ENCODE measurements at regions not wholly inside any gene's neighbourhood (a gene's known extent, or its start where the extent isn't known, plus 50 kb on each side); places are given as distances from the start of the nearest gene placed in this dataset.

DNA sequence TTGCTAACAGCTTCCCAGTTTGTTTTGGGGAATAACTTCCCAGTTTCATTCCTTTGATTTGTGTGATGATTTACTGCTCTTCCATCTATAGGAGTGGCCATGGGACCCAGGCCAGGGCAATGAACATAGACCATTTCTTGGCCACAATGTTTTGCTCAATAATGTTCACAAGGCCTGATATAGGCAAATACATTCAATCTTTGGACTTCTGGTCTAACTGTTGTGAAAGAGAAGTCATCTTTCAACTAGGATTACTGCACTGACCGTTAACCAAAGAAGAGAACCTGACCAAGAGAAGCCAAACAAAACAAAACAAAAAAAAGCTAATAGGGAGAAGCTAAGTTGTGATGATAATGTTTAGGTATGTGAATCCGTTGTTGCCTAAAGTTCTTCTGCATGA lies 221.8 kb upstream of the SUCLG2 start:
- DNase-seq = no peak

DNA sequence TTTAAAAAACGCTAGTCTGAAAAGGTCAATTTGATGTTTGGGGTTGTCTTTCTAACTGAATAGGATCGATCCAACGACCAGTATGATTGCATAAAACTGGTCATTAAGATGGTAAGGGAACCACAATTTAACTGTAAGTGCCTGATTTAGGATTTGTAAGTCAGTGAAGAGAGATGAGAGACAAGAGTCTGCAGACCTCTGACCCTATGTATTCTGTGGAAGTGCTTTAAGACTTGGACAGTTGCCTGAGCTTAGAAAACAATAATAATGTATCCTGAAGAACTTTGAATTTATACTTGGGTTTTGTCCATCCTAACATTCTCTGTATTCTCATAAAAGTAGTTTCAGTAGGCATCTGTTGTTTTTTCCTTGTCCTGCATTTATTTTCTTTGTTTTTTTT lies 221.4 kb upstream of the SUCLG2 start:
- no peak for DNase-seq

DNA sequence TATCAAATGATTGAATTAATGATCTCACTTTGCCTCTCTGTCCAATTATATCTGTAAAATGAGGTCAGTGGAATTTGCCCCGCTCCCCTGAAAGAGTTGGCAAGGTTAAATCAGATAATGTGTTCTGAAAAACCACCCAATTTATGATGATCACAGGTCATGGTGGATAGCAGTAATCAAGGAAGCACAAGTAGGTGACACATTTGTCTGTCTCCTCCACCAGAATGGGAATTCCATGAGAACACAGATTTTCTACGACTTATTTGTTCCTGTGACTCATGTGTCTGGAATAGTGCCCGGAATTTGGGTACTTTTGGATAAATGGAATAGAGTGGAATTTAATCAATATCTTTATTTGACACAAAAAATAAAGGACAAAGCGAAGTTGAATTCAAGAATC lies 220.9 kb upstream of the SUCLG2 start:
- DNase-seq = peak in 1 of 3 donors; percentile 4

DNA sequence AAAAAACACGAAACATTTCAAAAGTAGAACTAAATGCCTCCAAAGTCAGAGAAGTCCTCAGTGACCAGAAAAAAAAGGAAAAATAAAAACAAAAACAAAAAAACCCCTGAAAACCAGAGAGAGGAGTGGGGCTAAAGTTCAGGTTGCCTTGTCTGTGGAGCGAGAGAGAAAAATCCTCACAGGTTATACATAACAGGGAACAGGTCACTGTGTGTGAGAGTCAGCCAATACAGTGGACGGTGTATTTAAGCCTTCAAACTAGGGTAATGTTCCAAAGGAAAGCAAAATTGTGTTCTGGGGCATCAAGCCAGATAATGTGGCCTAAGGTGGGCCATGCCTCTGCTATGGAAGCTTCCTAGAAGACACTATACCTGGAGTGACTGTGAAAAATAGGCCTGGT lies 216.1 kb upstream of the SUCLG2 start:
- DNase-seq = no peak

DNA sequence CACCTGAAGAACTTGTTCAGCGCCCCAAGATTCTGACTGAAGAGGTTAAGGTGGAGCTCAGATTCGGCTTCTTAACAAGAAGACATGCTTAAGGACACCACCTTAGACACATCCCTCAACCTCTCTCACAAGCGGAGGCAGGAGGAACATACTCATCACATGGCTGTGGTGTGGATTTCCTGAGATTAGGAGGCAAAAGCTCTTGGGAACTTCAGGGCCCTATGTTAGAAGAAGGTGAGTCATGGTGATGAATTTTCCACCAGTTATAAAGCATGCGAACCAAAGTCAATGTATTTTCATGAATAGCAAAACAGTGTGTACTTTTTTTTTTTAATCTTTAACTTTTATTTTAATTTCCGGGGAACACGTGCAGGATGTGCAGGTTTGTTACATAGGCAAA lies 212.2 kb upstream of the SUCLG2 start:
- DNase-seq = no peak

DNA sequence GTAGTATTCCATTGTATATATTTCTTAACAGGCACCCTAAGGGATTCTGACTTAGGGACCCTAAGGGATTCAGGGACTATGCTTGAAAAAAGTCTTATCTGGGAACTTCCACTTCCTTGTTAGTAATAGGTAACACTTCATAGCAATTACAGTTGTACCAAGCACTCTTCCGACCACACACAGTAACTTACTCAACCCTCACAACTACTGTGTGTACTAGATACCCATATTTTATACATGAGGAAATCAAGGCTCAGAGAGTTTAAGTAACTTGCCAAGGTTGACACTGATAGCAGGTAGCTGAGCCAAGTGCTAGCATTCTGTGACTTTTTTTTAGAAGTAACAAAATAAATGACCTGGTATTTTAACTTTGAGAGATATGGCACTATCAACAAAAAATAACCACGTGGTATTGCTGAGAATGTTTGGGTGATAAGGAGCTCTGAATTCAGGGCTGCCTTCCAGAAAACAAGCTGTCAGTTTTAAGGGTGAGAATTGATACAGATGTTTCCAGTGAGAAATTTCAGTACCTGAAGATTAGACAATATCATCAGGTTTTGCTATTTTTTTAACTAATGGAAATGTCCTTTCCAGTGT lies 210.3 kb upstream of the SUCLG2 start:
- no peak for DNase-seq

DNA sequence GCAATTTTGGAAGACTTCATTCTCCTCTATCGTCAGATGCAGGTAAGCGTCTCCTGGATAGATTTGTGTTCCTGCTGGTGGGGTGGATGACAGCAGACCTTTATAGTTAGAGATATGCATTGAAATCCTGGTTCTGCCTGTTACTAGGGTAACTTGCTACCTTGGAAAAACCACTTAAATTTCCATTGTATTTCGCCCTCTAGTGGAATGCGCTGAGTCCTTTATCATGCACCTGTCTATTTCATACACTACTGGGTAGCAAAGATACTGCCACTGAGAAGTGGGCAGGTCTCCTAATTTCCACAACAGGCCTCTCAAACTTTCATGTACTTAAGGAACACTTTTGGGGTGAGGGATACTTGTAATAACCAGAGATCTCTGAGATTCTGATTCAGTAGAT lies 209.5 kb upstream of the SUCLG2 start:
- no peak for DNase-seq

DNA sequence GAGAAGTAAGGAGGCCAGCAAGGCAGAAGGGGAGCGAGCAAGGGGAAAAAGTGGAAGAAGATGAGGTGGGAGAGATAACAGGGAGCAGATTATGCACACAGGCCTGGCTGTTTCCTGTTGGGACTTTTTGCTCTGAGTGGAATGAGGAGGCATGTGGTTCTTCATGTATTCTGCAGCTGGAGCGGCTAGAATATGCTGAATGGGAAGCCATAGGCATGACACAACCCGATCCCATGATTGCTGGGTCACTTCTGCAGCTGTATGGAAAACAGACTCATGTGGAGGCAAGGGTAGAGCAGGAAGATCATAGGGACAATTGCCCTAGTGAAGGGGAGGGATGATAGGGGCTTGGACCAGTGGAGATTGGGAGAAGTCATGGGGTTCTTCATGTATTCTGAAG lies 206.0 kb upstream of the SUCLG2 start:
- DNase-seq = no peak

DNA sequence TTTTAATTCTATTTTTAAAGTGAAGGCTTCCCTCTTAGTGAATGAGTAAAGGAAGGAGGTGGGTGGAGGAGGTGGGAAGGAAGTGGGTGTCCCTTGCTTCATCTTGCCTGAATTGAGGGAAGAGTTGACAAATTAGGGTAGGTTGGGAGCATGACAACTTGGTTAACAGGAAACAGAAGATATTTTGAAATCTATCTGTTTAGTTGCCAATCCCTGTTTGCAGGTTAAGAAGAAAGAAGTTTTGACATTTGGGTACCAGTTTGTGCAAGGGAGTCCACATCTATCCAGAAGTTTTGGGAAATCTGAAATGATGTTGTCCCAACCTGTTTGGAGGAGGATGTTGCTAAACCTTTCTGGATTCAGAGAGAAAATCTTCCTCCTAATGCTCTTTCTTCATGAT lies 204.1 kb upstream of the SUCLG2 start:
- DNase-seq = no peak

DNA sequence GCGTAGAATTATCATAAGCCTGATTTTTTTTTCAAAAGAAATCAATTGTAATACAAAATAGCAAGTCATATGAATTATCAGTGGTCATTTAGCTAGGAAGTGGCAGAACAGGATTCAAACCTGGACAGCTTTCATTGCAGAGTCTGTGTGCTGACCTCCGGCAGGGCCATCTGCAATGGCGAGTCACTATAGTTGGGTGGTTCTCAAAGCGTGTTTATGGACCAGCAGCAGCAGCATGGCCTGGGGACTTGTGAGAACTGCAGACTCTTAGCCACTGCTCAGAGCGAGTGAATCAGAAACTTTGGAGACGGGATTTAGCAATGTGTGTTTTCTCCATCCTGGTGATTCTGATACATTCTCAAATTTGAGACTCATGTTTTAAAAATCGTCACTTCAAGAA lies 202.3 kb upstream of the SUCLG2 start:
- DNase-seq = no peak

DNA sequence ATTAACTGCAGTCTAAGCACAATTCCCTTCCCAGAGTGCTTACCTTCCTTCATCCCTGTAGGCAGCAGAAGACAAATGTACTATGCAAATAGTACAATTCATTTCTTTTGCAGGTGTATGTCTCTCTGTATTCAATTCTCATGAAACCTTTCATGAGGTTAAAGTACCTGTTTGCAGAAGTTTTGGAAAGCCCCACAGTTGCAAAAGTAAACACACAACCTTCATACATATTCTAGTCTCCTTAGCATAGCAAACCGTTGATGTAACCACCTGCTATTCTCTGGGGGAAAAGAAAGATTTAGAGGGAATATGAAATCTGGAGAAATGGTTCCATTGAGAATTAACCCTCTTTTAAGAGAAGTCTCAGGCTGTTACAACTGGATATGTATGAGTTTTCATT lies 200.3 kb upstream of the SUCLG2 start:
- no peak for DNase-seq

DNA sequence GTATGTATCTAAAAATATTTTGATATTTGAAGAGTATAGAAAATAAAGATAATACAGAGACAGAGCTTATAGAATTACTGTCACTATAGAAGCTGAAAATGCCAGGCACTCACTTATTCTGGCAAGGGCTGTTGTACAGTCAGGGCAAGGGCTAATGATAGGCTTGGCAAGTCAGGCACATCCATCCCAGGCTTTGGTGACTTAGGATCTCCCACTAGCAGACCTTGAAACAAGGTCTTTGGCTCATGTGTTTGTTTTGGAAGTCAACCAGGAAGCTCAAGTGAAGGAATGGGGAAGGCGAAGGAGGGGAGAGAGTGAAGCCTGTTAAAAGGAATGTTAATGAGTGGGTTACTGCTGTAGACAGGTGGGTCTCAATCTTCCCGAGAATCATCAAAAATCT lies 199.1 kb upstream of the SUCLG2 start:
- no peak for DNase-seq

DNA sequence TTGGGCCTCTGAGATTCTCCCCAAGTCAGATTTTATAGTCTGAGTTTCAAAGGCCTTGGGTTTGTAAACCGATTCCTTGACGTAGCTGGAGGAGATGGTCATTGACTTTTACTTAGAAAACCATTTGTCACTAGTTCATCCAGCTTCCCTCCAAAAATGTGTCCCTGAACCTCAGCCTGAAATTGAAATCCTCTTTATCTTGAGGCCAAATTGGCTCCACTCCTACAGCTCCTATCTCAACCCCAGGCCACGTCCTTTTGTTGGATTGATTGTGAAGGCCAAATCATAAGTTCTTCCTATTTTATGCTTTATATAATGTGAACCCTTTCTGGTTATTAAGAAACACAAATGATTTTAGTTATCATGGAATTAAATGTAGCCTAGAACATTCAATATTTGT lies 193.9 kb upstream of the SUCLG2 start:
- no peak for DNase-seq

DNA sequence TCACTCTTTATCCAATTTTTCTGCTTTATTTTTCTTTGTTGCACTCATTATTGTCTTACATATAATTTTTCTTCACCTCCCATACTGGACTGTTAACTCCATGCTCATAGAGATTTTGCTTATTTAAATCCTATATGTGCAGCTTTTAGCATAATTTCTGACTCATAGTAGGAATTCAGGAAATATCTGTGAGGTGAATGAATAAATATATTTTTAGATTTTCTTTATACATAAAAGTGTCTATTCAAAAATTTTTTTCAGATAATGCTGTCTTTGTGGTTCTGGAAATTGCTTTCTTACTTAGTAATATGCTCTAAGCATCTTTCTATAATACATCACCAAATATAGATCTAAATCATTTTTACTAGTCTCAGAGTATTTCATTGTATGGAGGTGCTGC lies 191.8 kb upstream of the SUCLG2 start:
- DNase-seq = peak in 1 of 3 donors; percentile 22

DNA sequence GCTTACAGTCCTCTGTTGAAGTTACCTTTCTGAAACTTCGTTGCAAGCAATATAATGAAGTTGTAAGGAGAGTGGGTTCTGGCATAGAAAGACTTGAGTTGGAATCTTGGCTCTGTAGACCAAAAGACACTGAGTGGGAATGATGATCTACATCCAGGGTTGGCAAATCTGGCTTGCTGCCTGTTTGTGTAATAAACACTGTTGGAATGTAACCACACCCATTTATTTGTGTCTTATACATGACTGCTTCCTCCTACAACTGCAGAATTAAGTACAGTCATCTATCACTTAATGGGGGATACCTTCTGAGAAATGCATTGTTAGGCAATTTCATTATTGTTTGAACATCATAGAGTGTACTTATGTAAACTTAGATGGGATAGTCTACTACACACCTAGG lies 178.4 kb upstream of the SUCLG2 start:
- DNase-seq = no peak

DNA sequence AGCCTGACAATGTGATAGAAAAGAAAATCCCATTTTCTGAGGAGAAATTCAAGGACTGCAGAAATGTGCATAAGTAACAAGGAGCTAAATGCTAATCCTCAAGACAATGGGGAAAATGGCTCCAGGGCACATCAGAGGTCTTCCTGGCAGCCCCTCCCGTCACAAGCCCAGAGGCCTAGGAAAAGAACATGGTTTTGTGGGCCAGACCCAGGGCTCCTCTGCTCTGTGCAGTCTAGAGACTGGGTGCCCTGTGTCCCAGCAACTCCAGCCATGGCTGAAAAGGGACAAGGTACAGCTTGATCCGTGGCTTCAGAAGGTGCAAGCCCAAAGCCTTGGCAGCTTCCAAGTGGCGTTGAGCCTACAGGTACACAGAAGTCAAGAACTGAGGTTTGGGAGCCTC lies 176.8 kb upstream of the SUCLG2 start:
- DNase-seq = no peak

DNA sequence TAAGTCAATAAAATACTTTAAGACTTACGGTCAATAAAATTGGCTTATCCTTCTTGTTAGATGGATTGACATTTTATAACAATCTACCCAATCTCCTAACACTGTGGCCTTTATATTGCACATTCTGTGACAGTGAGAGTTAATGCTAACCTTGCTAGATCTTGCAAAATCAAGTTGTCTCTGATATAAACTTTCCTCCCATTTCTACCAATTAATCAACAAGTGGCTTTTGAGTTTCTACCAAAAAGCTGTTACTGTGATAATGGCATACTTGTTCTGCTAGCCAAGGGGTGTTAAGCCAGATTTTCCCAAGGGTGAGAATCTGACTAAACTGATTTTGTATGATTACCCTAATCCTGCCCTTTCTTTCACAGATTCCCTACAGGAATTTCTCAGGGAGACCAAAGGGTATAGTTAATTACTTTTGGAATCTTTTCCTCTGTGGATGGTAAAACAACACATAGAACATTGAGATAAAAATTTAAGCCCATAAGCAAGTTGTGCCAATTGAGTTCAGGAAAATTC lies 174.1 kb upstream of the SUCLG2 start:
- no peak for DNase-seq

DNA sequence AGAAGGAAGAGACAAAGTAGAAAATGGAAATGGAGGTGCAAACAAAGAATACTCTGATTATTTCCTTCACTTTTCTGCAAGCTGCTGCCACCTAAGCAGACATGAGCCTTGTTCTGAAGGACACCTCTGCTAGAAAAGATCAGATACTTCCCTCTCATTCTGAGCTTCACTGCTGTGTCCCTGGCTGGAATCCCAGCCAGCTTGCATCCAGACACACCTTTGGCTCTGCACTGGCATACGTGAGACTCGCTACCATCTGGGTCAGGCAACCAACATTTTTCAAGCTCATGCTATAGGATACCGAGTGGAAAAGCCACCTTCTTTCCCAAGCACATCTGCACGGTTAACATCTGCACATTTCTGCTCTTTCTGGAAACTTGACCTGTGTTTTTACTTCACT lies 166.7 kb upstream of the SUCLG2 start:
- peak in 1 of 3 donors; percentile 12 for DNase-seq

DNA sequence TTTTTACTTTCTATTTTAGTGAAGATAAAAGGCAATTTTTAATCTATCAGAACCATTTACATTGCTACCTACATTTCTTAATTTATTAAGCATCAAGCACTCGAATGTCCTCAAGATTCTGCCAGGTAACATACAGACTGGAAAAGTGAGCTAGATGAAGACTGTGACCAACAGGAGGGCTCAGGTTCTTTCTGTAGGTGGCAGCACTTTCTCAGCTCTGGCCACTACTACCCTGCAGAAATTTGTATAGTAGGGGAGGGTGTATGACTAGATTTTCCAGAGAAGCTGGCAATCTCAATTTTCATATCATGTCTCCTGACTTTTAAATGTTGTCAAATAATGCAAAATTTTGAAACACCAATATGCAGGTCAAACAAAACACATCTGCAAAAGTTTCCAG lies 165.0 kb upstream of the SUCLG2 start:
- DNase-seq = no peak

DNA sequence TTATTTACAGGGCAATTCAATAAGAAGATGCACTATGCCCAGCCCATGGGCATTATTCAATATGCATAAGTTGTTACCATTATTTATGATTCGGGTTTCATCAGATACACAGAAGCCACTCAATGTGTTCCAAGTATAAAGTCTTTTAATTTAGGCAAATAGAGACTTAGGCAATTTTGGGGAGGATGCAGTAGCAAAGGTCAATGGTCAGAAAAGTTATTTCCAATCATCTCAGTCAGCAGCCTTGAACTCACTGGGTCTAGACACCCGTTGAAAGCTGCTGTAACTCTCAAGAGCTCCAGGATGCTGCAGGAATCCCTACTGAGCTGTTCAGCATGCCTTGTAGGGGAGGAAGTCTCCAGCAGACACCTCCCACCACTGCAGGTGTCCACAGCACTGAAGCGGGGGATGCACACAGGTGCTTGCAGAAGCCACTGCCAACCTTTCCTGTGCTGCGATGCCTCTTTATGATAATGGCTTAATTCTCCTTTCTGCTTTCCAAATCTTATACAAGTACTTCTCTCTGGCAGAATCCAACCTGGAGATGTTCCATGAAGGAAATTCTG lies 155.0 kb upstream of the SUCLG2 start:
- no peak for DNase-seq

DNA sequence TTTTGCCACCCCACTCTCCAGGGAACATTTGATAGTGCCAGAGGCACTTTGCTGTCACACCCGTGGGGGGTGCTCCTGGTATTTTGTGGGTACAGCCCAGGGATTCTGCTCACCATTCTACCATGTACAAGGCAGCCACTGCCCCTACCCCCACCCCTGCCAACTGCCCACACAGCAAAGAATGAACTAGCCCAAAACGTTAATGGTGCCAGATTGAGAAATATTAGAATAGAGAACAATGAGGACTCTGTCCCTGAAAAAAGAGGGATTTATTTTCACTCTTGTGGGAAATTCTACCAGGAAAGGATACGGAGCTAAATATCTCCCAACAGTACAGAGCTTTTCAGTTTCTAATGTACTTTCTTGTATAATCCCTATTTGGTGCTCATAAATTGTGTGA lies 154.5 kb upstream of the SUCLG2 start:
- no peak for DNase-seq

DNA sequence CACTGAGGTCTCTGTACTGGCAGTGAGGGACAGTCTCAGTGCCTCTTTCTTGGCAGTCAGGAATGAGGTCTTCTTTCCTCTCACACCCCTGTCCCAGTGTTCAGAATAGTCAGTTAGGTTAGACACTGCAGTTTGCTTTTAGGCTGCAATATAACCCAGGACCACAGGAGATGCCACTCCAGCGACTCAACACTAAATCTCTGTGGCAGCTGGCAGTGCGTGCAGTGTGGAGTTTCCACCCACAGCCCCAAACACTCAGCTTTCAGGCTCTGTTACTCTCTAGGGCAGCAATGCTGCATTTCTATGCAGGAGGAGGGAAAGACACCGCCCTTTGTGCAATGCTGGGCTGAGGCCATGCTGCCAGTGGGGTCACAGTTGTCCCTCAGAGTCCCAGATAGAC lies 150.2 kb upstream of the SUCLG2 start:
- DNase-seq = no peak

DNA sequence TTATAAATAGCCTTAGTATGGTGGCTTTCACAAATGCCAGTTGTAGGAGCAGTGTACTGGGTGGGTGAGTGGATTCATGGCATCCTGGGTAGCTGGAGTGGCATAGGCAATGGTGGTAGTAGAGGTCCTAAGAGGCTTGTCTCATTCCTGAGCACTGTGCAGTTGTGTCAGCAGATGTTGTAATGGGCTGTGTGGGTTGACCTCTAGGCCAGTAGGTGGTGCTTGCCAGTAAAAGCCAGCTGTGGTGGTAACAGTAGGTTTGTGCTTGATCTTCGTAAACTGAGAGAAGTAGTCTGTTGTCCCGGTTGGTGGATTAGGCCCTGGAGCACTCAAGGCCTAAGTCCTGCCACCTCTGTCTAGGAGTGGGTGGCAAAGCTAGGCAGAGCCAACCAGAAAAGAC lies 149.7 kb upstream of the SUCLG2 start:
- DNase-seq = no peak

DNA sequence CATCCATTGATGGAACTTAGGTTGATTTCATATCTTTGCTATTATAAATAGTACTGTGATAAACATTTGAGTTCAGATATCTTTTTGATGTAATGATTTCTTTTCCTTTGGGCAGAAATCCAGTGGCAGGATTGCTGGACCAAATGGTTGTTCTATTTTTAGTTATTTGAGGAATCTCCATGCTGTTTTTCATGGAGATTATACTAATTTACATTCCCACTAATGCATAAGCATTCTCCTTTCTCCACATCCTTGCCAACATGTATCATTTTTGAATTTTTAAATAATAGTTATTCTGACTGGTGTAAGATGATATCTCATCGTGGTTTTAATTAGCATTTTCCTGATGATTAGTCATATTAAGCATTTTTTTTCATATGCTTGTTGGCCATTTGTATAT lies 144.0 kb upstream of the SUCLG2 start:
- DNase-seq = no peak

Measured in muscle of back (tissue), 3 donors.